ENCODE measurements at regions not wholly inside any gene's neighbourhood (a gene's known extent, or its start where the extent isn't known, plus 50 kb on each side); places are given as distances from the start of the nearest gene placed in this dataset.

DNA sequence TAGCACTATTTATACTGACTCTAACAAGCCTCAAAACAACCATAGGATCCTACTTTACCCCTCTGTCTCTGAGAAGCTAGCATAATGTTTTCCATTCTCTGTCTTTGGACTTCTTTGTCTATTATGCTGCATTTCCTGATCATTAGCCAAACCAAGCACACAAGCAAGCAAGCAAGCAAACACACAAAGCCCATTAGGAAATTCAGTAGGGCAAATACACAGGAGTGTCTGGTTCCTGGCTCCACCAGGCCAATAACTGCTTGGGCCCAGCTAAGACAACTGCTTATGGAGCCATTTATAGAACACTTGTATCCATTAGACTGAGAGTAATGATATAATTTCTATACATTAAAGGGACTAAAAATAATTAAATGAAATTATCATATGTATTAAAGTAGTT lies 952.9 kb upstream of the EPHA7 start:
- Histone ChIP-seq H3K9me3 (no peaks in the 10 kb centered on the region), H3K27me3 (no peaks in the 10 kb centered on the region), H3K4me3 (no peak overlapping the region), H3K27ac (replicated peaks in 1 of 4) (no peak overlapping the region), H3K4me1 (no peaks in the 10 kb centered on the region), H3K36me3 (no peaks in the 10 kb centered on the region)
- no peak for TF ChIP-seq EP300 (IDR thresholded peaks at IDR 0.05)
- no peak for DNase-seq (ENCODE audit: extremely low spot score)
- intact Hi-C loops (cut with DNase I), result no loop called here

DNA sequence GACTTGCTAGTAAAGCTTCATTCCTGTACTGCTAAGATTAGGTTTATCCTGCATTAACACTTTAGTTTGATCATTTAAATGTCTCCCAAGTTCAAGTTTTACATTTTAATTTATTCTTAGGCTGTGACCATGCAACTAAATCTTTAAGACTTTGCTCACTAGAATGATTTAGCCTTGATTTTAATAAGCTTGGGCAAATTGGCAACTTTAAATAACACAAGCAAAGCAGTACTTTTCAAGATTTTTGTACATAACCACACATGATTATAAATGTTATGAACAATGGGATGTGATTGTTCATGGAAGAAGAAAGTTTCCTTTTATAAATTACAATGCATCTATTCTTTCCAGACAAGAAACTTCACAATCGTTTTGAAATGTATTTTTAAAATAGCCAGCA lies 948.0 kb upstream of the EPHA7 start:
- Histone ChIP-seq H3K9me3 (no peaks in the 10 kb centered on the region), H3K36me3 (no peaks in the 10 kb centered on the region), H3K27me3 (no peaks in the 10 kb centered on the region), H3K4me3 (no peak overlapping the region), H3K4me1 (no peaks in the 10 kb centered on the region), H3K27ac (replicated peaks in 1 of 4) (no peak overlapping the region)
- intact Hi-C loops (cut with DNase I), result no loop called here
- 51% methylated on average over 1 of the region's 1 CpG for WGBS
- no peak for DNase-seq (ENCODE audit: extremely low spot score)
- TF ChIP-seq POLR2A (IDR thresholded peaks at IDR 0.05; ENCODE audit: low read depth) (no peak), CTCF (IDR thresholded peaks at IDR 0.05) (no peak), POLR2AphosphoS5 (IDR thresholded peaks at IDR 0.05) (no peak), EP300 (IDR thresholded peaks at IDR 0.05) (no peak)

GRCh38 chr6:94362061-94362864 lies 942.9 kb upstream of the EPHA7 start:
- Histone ChIP-seq H3K36me3 (no peaks in the 10 kb centered on the region), H3K9me3 (no peaks in the 10 kb centered on the region), H3K27ac (replicated peaks in 1 of 4) (no peak overlapping the region), H3K4me1 (no peaks in the 10 kb centered on the region), H3K27me3 (no peaks in the 10 kb centered on the region), H3K4me3 (no peak overlapping the region)
- intact Hi-C loops (cut with DNase I), result no loop called here
- DNase-seq (ENCODE audit: extremely low spot score), result no peak
- TF ChIP-seq CTCF (IDR thresholded peaks at IDR 0.05) (no peak), POLR2A (IDR thresholded peaks at IDR 0.05; ENCODE audit: low read depth) (no peak)
- WGBS, result 99% methylated on average over 14 of the region's 26 CpGs

GRCh38 chr6:94361304-94362060 lies 942.1 kb upstream of the EPHA7 start:
- no peaks in the 10 kb centered on the region for H3K4me1 ChIP-seq
- H3K4me3 ChIP-seq, result no peak overlapping the region
- no peaks in the 10 kb centered on the region for H3K36me3 ChIP-seq
- H3K27ac ChIP-seq (replicated peaks in 1 of 4), result no peak overlapping the region
- no peak for TF ChIP-seq EP300 (IDR thresholded peaks at IDR 0.05)
- no peak for TF ChIP-seq CTCF (IDR thresholded peaks at IDR 0.05)
- no peak for TF ChIP-seq POLR2A (IDR thresholded peaks at IDR 0.05; ENCODE audit: low read depth)
- no peak for TF ChIP-seq POLR2AphosphoS5 (IDR thresholded peaks at IDR 0.05)
- DNase-seq (ENCODE audit: extremely low spot score), result no peak
- intact Hi-C loops (cut with DNase I), result no loop called here
- WGBS, result 81% methylated on average over 6 of the region's 10 CpGs
- no peaks in the 10 kb centered on the region for H3K9me3 ChIP-seq
- no peaks in the 10 kb centered on the region for H3K27me3 ChIP-seq

DNA sequence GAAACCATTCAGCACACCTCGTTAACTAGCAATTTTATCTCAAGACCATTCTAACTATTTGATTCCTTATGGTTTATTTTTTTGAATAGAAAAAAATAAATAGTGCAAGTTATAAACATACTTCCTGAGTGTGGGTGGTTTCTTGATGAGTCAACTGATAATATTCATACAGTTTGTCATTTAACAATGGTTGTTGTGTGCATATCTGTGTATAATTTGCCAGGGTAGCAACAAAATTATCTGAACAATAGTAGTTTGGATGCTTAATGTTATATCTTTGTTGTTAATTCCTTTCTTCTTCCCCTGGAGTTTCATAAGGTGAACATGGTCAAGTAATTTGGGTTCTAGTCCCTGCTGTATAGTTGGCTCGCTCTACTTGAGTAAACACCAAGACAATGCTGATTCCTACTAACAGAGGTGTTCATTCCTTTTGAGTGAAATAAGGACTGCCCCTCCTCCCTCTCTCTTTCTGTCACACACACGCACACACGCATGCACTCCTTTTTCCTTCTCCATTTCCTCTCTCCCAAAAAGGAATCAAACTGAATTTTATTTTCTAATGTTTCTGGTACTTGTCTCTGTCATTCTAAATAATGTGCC lies 938.1 kb upstream of the EPHA7 start:
- H3K36me3 ChIP-seq, result no peaks in the 10 kb centered on the region
- H3K27me3 ChIP-seq, result no peaks in the 10 kb centered on the region
- H3K27ac ChIP-seq (replicated peaks in 1 of 4), result no peak overlapping the region
- no peak for TF ChIP-seq EP300 (IDR thresholded peaks at IDR 0.05)
- TF ChIP-seq POLR2A (IDR thresholded peaks at IDR 0.05; ENCODE audit: low read depth), result no peak
- TF ChIP-seq CTCF (IDR thresholded peaks at IDR 0.05), result no peak
- no peak for TF ChIP-seq POLR2AphosphoS5 (IDR thresholded peaks at IDR 0.05)
- DNase-seq (ENCODE audit: extremely low spot score), result no peak
- 82% methylated on average over 4 of the region's 4 CpGs for WGBS
- H3K9me3 ChIP-seq, result no peaks in the 10 kb centered on the region
- no peaks in the 10 kb centered on the region for H3K4me1 ChIP-seq
- no peak overlapping the region for H3K4me3 ChIP-seq
- intact Hi-C loops (cut with DNase I), result no loop called here
